Activated B cell treated with CpG ODN at 0.5 μM for 24 hours (primary cell): ENCODE measurements at regions not wholly inside any gene's neighbourhood (a gene's known extent, or its start where the extent isn't known, plus 50 kb on each side); places are given as distances from the start of the nearest gene placed in this dataset.

Source experiments
- ATAC-seq: fragments of 200-7000 bp; cut with Tn5 transposase; one replicate; pipeline ENCODE4 v1.10.0; 2021; ENCODE audit warnings: low read depth, mild to moderate bottlenecking, moderate library complexity
- CTCF ChIA-PET: fragments of 350-600 bp; sonication (Branson Sonifier 250); formaldehyde crosslinking; loops from one replicate; lab custom pipeline; 2021; ENCODE audit warnings: antibody characterized with exemption; lab: Charles Lee
- POLR2A ChIA-PET: fragments of 350-600 bp; sonication (Branson Sonifier 250); formaldehyde crosslinking; loops from one replicate; lab custom pipeline; 2021; ENCODE audit warnings: antibody characterized with exemption; lab: Charles Lee
- DNase-seq: peaks from one replicate; pipeline ENCODE4 v3.0.0; 2022
- H3K27ac Mint-ChIP-seq: one replicate; pipeline ENCODE4 v1.8.0; 2020; ENCODE audit warnings: mixed read lengths
- H3K27me3 Mint-ChIP-seq: one replicate; pipeline ENCODE4 v1.8.0; 2021; ENCODE audit warnings: mixed read lengths
- H3K36me3 Mint-ChIP-seq: one replicate; pipeline ENCODE4 v1.8.0; 2021; ENCODE audit warnings: low read depth, mixed read lengths
- H3K4me1 Mint-ChIP-seq: one replicate; pipeline ENCODE4 v1.8.0; 2021; ENCODE audit warnings: mixed read lengths
- H3K4me3 Mint-ChIP-seq: one replicate; pipeline ENCODE4 v1.8.0; 2020; ENCODE audit warnings: mild to moderate bottlenecking, mixed read lengths
- H3K9me3 Mint-ChIP-seq: one replicate; pipeline ENCODE4 v1.8.0; 2020; ENCODE audit warnings: mixed read lengths
- intact Hi-C: fragments of 100-400 bp; cut with micrococcal nuclease; formaldehyde crosslinking; loops from one replicate; pipeline ENCODE4 v1.15.1; 2024
- TF ChIP-seq, protein P1 (sequence below): fragments of 200-600 bp; IDR thresholded peaks from one replicate; pipeline ENCODE4 v1.8.0; 2022; ENCODE audit warnings: antibody characterized with exemption, mild to moderate bottlenecking

DNA sequence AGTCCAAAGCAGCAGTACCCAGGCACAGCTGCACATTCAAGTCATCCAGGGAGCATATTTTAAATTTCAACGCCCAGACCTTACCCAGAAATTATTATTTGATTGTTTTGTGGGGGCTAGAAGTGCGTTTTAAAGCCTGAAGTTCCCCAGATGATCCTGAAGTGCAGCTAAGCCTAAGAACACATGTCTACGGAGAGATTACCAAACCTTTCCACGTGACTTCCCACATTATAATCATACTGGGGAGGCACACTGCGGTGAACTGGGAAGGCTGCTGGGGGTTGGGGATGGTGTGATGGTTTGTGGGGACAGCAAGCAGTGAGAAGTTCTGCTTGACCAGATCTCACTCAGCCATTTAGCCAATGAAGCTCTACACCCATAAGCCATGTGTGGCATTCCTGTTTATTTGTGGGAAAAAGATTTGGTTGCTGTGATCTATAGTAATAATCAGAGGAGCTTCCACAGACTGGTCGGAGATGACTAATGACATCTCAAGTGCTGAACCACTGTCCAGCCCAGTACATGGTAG lies 93.4 kb upstream of the CDH6 start:
- Mint-ChIP-seq H3K9me3 (no peaks in the 10 kb centered on the region), H3K27ac (no peak overlapping the region), H3K4me3 (no peak overlapping the region), H3K4me1 (no peaks in the 10 kb centered on the region), H3K27me3 (no peaks in the 10 kb centered on the region), H3K36me3 (no peaks in the 10 kb centered on the region)
- intact Hi-C loops: no loop called here
- DNase-seq: no peak
- TF ChIP-seq, protein P1, sequence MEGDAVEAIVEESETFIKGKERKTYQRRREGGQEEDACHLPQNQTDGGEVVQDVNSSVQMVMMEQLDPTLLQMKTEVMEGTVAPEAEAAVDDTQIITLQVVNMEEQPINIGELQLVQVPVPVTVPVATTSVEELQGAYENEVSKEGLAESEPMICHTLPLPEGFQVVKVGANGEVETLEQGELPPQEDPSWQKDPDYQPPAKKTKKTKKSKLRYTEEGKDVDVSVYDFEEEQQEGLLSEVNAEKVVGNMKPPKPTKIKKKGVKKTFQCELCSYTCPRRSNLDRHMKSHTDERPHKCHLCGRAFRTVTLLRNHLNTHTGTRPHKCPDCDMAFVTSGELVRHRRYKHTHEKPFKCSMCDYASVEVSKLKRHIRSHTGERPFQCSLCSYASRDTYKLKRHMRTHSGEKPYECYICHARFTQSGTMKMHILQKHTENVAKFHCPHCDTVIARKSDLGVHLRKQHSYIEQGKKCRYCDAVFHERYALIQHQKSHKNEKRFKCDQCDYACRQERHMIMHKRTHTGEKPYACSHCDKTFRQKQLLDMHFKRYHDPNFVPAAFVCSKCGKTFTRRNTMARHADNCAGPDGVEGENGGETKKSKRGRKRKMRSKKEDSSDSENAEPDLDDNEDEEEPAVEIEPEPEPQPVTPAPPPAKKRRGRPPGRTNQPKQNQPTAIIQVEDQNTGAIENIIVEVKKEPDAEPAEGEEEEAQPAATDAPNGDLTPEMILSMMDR: no peak
- CTCF ChIA-PET: no interaction called here
- no peak for ATAC-seq
- POLR2A ChIA-PET: no interaction called here

GRCh38 chr5:31098811-31099210 lies 94.7 kb upstream of the CDH6 start:
- POLR2A ChIA-PET: no interaction called here
- Mint-ChIP-seq H3K4me3 (no peak overlapping the region), H3K9me3 (no peaks in the 10 kb centered on the region), H3K27me3 (no peaks in the 10 kb centered on the region), H3K4me1 (no peaks in the 10 kb centered on the region), H3K27ac (no peak overlapping the region), H3K36me3 (no peaks in the 10 kb centered on the region)
- TF ChIP-seq, protein P1: no peak
- ATAC-seq: no peak
- no peak for DNase-seq
- CTCF ChIA-PET: no interaction called here
- intact Hi-C loops: no loop called here

DNA sequence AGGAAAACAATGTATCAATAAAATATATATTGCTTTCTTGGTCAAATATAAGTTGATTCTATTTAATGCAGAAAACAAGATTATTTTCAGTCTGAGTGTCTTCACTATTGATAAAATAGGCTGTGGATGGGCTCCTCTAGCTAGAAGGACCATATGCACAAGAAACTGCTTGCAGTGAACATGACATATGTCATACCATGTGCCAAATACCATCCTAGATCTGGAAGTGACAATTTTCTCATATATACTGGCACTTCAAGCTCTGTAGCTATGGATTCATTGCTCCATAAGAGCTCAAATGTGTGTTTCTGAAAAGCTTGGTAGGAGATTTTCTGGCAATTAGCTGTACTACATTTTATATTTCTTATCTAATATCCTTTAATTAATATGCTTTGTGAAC lies 95.6 kb upstream of the CDH6 start:
- Mint-ChIP-seq H3K4me1 (no peaks in the 10 kb centered on the region), H3K27ac (no peak overlapping the region), H3K27me3 (no peaks in the 10 kb centered on the region), H3K4me3 (no peak overlapping the region), H3K36me3 (no peaks in the 10 kb centered on the region), H3K9me3 (peaks cover 4% of the 10 kb centered on the region)
- intact Hi-C loops: no loop called here
- DNase-seq (no peak), ATAC-seq (no peak)
- ChIA-PET POLR2A (no interaction called here), CTCF (no interaction called here)
- TF ChIP-seq, protein P1: no peak

DNA sequence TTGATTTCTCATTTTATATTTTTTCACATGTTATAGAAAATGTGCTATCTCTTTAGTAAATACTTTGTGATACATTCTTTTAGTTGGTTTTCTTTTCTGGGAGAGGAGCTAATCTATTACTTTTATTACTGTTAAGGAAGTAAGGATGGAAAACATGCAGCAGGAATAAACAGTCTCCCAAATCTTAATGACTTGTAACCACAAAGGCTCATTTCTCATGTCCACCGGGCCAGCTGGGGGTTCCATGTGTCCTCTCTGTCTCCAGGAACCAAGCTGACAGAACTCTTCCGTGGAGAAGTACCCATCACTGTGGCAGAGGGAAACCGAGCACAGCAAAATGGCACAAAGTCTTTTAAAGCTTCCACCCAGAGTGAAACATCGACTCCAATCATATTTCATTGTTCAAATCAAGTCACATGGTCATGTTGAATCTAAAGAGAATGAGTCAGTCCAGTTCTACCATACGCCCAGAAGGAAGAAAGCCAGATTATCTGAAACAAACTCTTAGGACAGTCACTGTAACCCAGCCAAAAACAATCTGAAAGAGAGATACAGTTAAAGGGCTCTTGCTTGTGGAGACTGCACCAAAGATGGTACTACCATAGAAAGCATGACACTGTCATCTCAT lies 97.1 kb upstream of the CDH6 start:
- no peaks in the 10 kb centered on the region for H3K36me3 Mint-ChIP-seq
- H3K4me3 Mint-ChIP-seq: no peak overlapping the region
- TF ChIP-seq, protein P1: no peak
- POLR2A ChIA-PET: no interaction called here
- no peak overlapping the region for H3K27ac Mint-ChIP-seq
- no peaks in the 10 kb centered on the region for H3K4me1 Mint-ChIP-seq
- DNase-seq: no peak
- no peaks in the 10 kb centered on the region for H3K27me3 Mint-ChIP-seq
- H3K9me3 Mint-ChIP-seq: peaks cover 6% of the 10 kb centered on the region
- CTCF ChIA-PET: no interaction called here
- no peak for ATAC-seq
- intact Hi-C loops: no loop called here

DNA sequence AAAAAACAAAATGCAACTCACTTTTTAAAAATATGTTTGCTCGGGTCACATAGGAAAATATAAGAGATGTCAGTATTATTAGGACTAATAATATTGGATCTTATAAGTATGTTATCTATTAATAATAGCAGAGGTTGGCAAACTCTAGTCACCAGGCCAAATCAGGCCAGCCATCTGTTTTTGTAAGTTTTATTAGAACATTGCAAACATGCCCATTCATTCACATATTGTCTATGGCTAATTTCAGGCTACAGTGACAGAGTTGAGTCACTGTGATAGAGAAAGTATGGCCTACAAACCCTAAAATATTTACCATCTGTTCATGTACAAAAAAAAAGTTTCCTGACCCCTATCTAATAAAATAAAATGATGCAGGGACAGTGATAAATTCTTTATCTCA lies 97.7 kb upstream of the CDH6 start:
- H3K27me3 Mint-ChIP-seq: no peaks in the 10 kb centered on the region
- DNase-seq (no peak), ATAC-seq (no peak)
- TF ChIP-seq, protein P1: no peak
- intact Hi-C loops: no loop called here
- no peak overlapping the region for H3K27ac Mint-ChIP-seq
- ChIA-PET CTCF (interaction anchor here (0.5 kb wide), 1 partner anchor 15 kb away, joined by 3 read pairs; no protein-coding TSS in a partner anchor), POLR2A (no interaction called here)
- H3K4me1 Mint-ChIP-seq: no peaks in the 10 kb centered on the region
- no peaks in the 10 kb centered on the region for H3K36me3 Mint-ChIP-seq
- peaks cover 6% of the 10 kb centered on the region for H3K9me3 Mint-ChIP-seq
- no peak overlapping the region for H3K4me3 Mint-ChIP-seq
